A673 (cell line): ENCODE measurements at regions not wholly inside any gene's neighbourhood (a gene's known extent, or its start where the extent isn't known, plus 50 kb on each side); places are given as distances from the start of the nearest gene placed in this dataset.

Experiments
- BruUV-seq: library from RNA; stranded (reverse); fragments of 400-500 nt; replicated peaks from 2 replicates; lab custom pipeline; 2021; lab: Mats Ljungman, UMichigan
- CTCF ChIA-PET: fragments of 300-600 bp; sonication (Branson Sonifier 250); formaldehyde crosslinking; loops from one replicate; lab custom pipeline; 2022; ENCODE audit warnings: antibody characterized with exemption; lab: Charles Lee
- POLR2A ChIA-PET: fragments of 300-600 bp; sonication (Branson Sonifier 250); formaldehyde crosslinking; loops from one replicate; lab custom pipeline; 2022; ENCODE audit warnings: antibody characterized with exemption; ENCODE audit not compliant: low non-redundant PET; lab: Charles Lee
- DNase-seq: peaks from one replicate; pipeline ENCODE4 v3.0.0-alpha.2; 2015; ENCODE audit warnings: low spot score
- H3K27ac ChIP-seq: fragments of 200-600 bp; sonication (generic); 2 replicates; pipeline ENCODE4 v1.5.1; 2016; ENCODE audit warnings: mixed run types, low read depth, mild to moderate bottlenecking, mixed read lengths, antibody characterized with exemption, low read length; ENCODE audit not compliant: poor library complexity, severe bottlenecking
- H3K27me3 ChIP-seq: fragments of 200-600 bp; sonication (generic); replicated peaks from 2 replicates; pipeline ENCODE4 v1.6.1; 2017; ENCODE audit warnings: mixed run types, low read depth, mild to moderate bottlenecking, mixed read lengths, antibody characterized with exemption, low read length; ENCODE audit not compliant: insufficient read depth, poor library complexity
- H3K36me3 ChIP-seq: fragments of 200-600 bp; sonication (generic); 2 replicates; pipeline ENCODE4 v1.6.1; 2016; ENCODE audit warnings: mixed run types, mild to moderate bottlenecking, mixed read lengths, antibody characterized with exemption, low read length; ENCODE audit not compliant: insufficient read depth, poor library complexity, severe bottlenecking
- H3K4me1 ChIP-seq: fragments of 200-600 bp; sonication (generic); 2 replicates; pipeline ENCODE4 v1.6.1; 2017; ENCODE audit warnings: mixed run types, mild to moderate bottlenecking, mixed read lengths, antibody characterized with exemption, low read length; ENCODE audit not compliant: insufficient read depth, poor library complexity, severe bottlenecking
- H3K4me3 ChIP-seq: fragments of 200-600 bp; sonication (generic); 2 replicates; pipeline ENCODE4 v1.5.1; 2016; ENCODE audit warnings: low read depth, mixed run types, mild to moderate bottlenecking, mixed read lengths, low read length; ENCODE audit not compliant: poor library complexity, severe bottlenecking
- H3K9me3 ChIP-seq: fragments of 200-600 bp; sonication (generic); 2 replicates; pipeline ENCODE4 v1.6.1; 2016; ENCODE audit warnings: mixed run types, low read depth, mild to moderate bottlenecking, mixed read lengths, antibody characterized with exemption, low read length; ENCODE audit not compliant: poor library complexity, severe bottlenecking
- CTCF ChIP-seq: fragments of 300-800, 200-600 bp; sonication (generic); conservative IDR thresholded peaks from 2 replicates; pipeline ENCODE4 v1.5.1; 2017; ENCODE audit warnings: low read depth, mild to moderate bottlenecking, antibody characterized with exemption, low read length, moderate library complexity, mixed read lengths
- EZH2 ChIP-seq: fragments of 200-600 bp; sonication (generic); IDR thresholded peaks from 2 replicates; pipeline ENCODE4 v1.6.1; 2017; ENCODE audit warnings: borderline replicate concordance, low read depth, mild to moderate bottlenecking, mixed read lengths, antibody characterized with exemption, low read length; ENCODE audit not compliant: poor library complexity, severe bottlenecking
- intact Hi-C: fragments of 100-400 bp; cut with micrococcal nuclease; formaldehyde crosslinking; loops from one replicate; pipeline ENCODE4 v1.10.0; 2022; ENCODE audit not compliant: unreplicated experiment

GRCh38 chr12:88648625-88649024 lies 68.4 kb upstream of the KITLG start:
- intact Hi-C loops = no loop called here
- no peaks in the 10 kb centered on the region for H3K36me3 ChIP-seq
- no peak overlapping the region for H3K4me3 ChIP-seq
- H3K27ac ChIP-seq = no peak overlapping the region
- ChIA-PET POLR2A (no interaction called here), CTCF (no interaction called here)
- DNase-seq = no peak
- no peaks in the 10 kb centered on the region for H3K27me3 ChIP-seq
- TF ChIP-seq CTCF (no peak), EZH2 (no peak)
- H3K9me3 ChIP-seq = no peaks in the 10 kb centered on the region
- H3K4me1 ChIP-seq = no peaks in the 10 kb centered on the region
- no TSS peak for BruUV-seq

GRCh38 chr12:88646824-88647223 lies 66.6 kb upstream of the KITLG start:
- POLR2A ChIA-PET = no interaction called here
- no peak for DNase-seq
- Histone ChIP-seq H3K36me3 (no peaks in the 10 kb centered on the region), H3K9me3 (no peaks in the 10 kb centered on the region), H3K4me1 (no peaks in the 10 kb centered on the region), H3K27ac (no peak overlapping the region), H3K27me3 (no peaks in the 10 kb centered on the region), H3K4me3 (no peak overlapping the region)
- intact Hi-C loops = no loop called here
- TF ChIP-seq CTCF = no peak
- TF ChIP-seq EZH2 = no peak
- CTCF ChIA-PET = no interaction called here
- no TSS peak for BruUV-seq

- DNase-seq = no peak
- BruUV-seq = no TSS peak
- CTCF ChIA-PET = no interaction called here
- no peak overlapping the region for H3K4me3 ChIP-seq
- no peak overlapping the region for H3K27ac ChIP-seq
- intact Hi-C loops = no loop called here
- TF ChIP-seq EZH2 = no peak
- TF ChIP-seq CTCF = no peak
- H3K9me3 ChIP-seq = no peaks in the 10 kb centered on the region
- no peaks in the 10 kb centered on the region for H3K4me1 ChIP-seq
- no peaks in the 10 kb centered on the region for H3K27me3 ChIP-seq
- POLR2A ChIA-PET = no interaction called here
- no peaks in the 10 kb centered on the region for H3K36me3 ChIP-seq
These were observed 65.5 kb upstream of the KITLG start for GRCh38 chr12:88645816-88646215.
